ENCODE measurements at regions not wholly inside any gene's neighbourhood (a gene's known extent, or its start where the extent isn't known, plus 50 kb on each side); places are given as distances from the start of the nearest gene placed in this dataset.

- Mint-ChIP-seq H3K4me3 (no peak overlapping the region), H3K36me3 (ENCODE audit: low read depth) (no peaks in the 10 kb centered on the region), H3K9me3 (no peaks in the 10 kb centered on the region)
Observed at GRCh38 chr14:32254952-32255679, 52.0 kb upstream of the RNU6-8 start.

GRCh38 chr14:32255789-32256188 lies 52.7 kb upstream of the RNU6-8 start:
- intact Hi-C loops (cut with micrococcal nuclease) = no loop called here
- DNase-seq = no peak
- H3K27me3 Mint-ChIP-seq (ENCODE audit: low read depth) = no peaks in the 10 kb centered on the region
- CTCF ChIA-PET = interaction anchor here (0.8 kb wide), 1 partner anchor 225 kb away, joined by 3 read pairs; no protein-coding TSS in a partner anchor
- H3K9me3 Mint-ChIP-seq = no peaks in the 10 kb centered on the region
- no peak overlapping the region for H3K27ac Mint-ChIP-seq
- H3K4me3 Mint-ChIP-seq = no peak overlapping the region
- no peaks in the 10 kb centered on the region for H3K36me3 Mint-ChIP-seq (ENCODE audit: low read depth)
- peaks cover 10% of the 10 kb centered on the region for H3K4me1 Mint-ChIP-seq (ENCODE audit: low read depth)

More at GRCh38 chr14:32254952-32255679, 52.0 kb upstream of the RNU6-8 start:
- Mint-ChIP-seq H3K27ac (no peak overlapping the region), H3K4me1 (ENCODE audit: low read depth) (peaks cover 10% of the 10 kb centered on the region), H3K27me3 (ENCODE audit: low read depth) (no peaks in the 10 kb centered on the region)
- CTCF ChIA-PET = interaction anchor here (0.6 to 6.4 kb wide), 25 partner anchors 9 to 748 kb away, joined by 3 to 159 read pairs (median 4); partner anchors contain the start of genes ARHGAP5 and RNU6-8
- intact Hi-C loops (cut with micrococcal nuclease) = no loop called here
- DNase-seq = peak; percentile 71

- H3K4me3 Mint-ChIP-seq = no peak overlapping the region
- peaks cover 10% of the 10 kb centered on the region for H3K4me1 Mint-ChIP-seq (ENCODE audit: low read depth)
- H3K36me3 Mint-ChIP-seq (ENCODE audit: low read depth) = no peaks in the 10 kb centered on the region
- DNase-seq = no peak
- no peaks in the 10 kb centered on the region for H3K27me3 Mint-ChIP-seq (ENCODE audit: low read depth)
- intact Hi-C loops (cut with micrococcal nuclease) = no loop called here
- H3K9me3 Mint-ChIP-seq = no peaks in the 10 kb centered on the region
- CTCF ChIA-PET = interaction anchor here (0.7 to 0.8 kb wide), 2 partner anchors 216 to 226 kb away, joined by 3 read pairs; no protein-coding TSS in a partner anchor
- no peak overlapping the region for H3K27ac Mint-ChIP-seq
Observed at GRCh38 chr14:32256576-32256975, 53.5 kb upstream of the RNU6-8 start.

GRCh38 chr14:32258336-32258993 lies 55.4 kb upstream of the RNU6-8 start:
- no peak overlapping the region for H3K27ac Mint-ChIP-seq

GRCh38 chr14:32259368-32260013 lies 56.4 kb upstream of the RNU6-8 start:
- peaks cover 8% of the 10 kb centered on the region for H3K36me3 Mint-ChIP-seq (ENCODE audit: low read depth)
- no peaks in the 10 kb centered on the region for H3K27me3 Mint-ChIP-seq (ENCODE audit: low read depth)
- DNase-seq = peak; percentile 28
- intact Hi-C loops (cut with micrococcal nuclease) = no loop called here
- H3K9me3 Mint-ChIP-seq = peaks cover 10% of the 10 kb centered on the region
- CTCF ChIA-PET = interaction anchor here (0.6 to 2.0 kb wide), 4 partner anchors 123 to 254 kb away, joined by 3 to 11 read pairs (median 4); no protein-coding TSS in a partner anchor
- H3K27ac Mint-ChIP-seq = no peak overlapping the region
- no peak overlapping the region for H3K4me3 Mint-ChIP-seq
- peaks cover 10% of the 10 kb centered on the region for H3K4me1 Mint-ChIP-seq (ENCODE audit: low read depth)

More at GRCh38 chr14:32258336-32258993, 55.4 kb upstream of the RNU6-8 start:
- intact Hi-C loops (cut with micrococcal nuclease) = no loop called here
- CTCF ChIA-PET = interaction anchor here (0.6 to 2.0 kb wide), 6 partner anchors 20 to 748 kb away, joined by 3 to 11 read pairs (median 4); no protein-coding TSS in a partner anchor
- DNase-seq = no peak
- no peaks in the 10 kb centered on the region for H3K36me3 Mint-ChIP-seq (ENCODE audit: low read depth)
- H3K27me3 Mint-ChIP-seq (ENCODE audit: low read depth) = no peaks in the 10 kb centered on the region
- H3K4me3 Mint-ChIP-seq = no peak overlapping the region
- H3K9me3 Mint-ChIP-seq = peaks cover under 1% of the 10 kb centered on the region
- H3K4me1 Mint-ChIP-seq (ENCODE audit: low read depth) = peaks cover 10% of the 10 kb centered on the region

- intact Hi-C loops (cut with micrococcal nuclease) = no loop called here
- CTCF ChIA-PET = interaction anchor here (0.6 to 1.2 kb wide), 2 partner anchors 9 to 205 kb away, joined by 3 read pairs; no protein-coding TSS in a partner anchor
- Mint-ChIP-seq H3K4me1 (ENCODE audit: low read depth) (peaks cover 10% of the 10 kb centered on the region), H3K4me3 (no peak overlapping the region), H3K36me3 (ENCODE audit: low read depth) (peaks cover 12% of the 10 kb centered on the region), H3K9me3 (peaks cover 21% of the 10 kb centered on the region), H3K27me3 (ENCODE audit: low read depth) (no peaks in the 10 kb centered on the region), H3K27ac (no peak overlapping the region)
- no peak for DNase-seq
Observed at GRCh38 chr14:32263939-32264567, 61.0 kb upstream of the RNU6-8 start.

- Mint-ChIP-seq H3K27me3 (ENCODE audit: low read depth) (no peaks in the 10 kb centered on the region), H3K4me1 (ENCODE audit: low read depth) (no peaks in the 10 kb centered on the region), H3K9me3 (peaks cover 21% of the 10 kb centered on the region), H3K4me3 (no peak overlapping the region), H3K36me3 (ENCODE audit: low read depth) (peaks cover 12% of the 10 kb centered on the region), H3K27ac (no peak overlapping the region)
- CTCF ChIA-PET = no interaction called here
- intact Hi-C loops (cut with micrococcal nuclease) = no loop called here
- DNase-seq = no peak
Observed at GRCh38 chr14:32265584-32265983, 62.5 kb upstream of the RNU6-8 start.

GRCh38 chr14:32277998-32278397 lies 51.1 kb upstream of the AKAP6 start:
- no peak for DNase-seq
- no peaks in the 10 kb centered on the region for H3K27me3 Mint-ChIP-seq (ENCODE audit: low read depth)
- H3K4me1 Mint-ChIP-seq (ENCODE audit: low read depth) = no peaks in the 10 kb centered on the region
- peaks cover 2% of the 10 kb centered on the region for H3K36me3 Mint-ChIP-seq (ENCODE audit: low read depth)
- H3K9me3 Mint-ChIP-seq = peaks cover 33% of the 10 kb centered on the region
- intact Hi-C loops (cut with micrococcal nuclease) = no loop called here
- H3K27ac Mint-ChIP-seq = no peak overlapping the region
- H3K4me3 Mint-ChIP-seq = no peak overlapping the region
- CTCF ChIA-PET = interaction anchor here (0.6 kb wide), 1 partner anchor 20 kb away, joined by 3 read pairs; no protein-coding TSS in a partner anchor
